ENCODE measurements at regions not wholly inside any gene's neighbourhood (a gene's known extent, or its start where the extent isn't known, plus 50 kb on each side); places are given as distances from the start of the nearest gene placed in this dataset.

DNA sequence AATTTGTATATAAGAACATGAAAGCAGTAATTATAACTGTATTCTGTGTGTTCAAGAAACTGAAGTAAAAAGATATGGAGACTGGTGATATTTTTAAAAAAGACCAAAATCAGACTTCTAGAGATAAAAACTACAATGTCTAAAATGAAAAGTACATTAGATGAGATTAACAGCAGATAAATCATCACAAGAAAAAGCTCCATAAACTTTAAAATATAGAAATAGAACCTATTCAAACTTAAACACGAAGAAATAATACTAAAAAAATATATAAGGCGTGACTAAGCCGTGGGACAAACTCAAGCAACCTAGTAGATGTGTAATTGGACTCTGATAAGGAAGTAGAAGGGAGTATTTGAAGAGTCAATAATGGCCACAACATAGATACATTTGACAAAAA lies 189.1 kb upstream of the ZMIZ1 start:
- H3K79me2 ChIP-seq (ENCODE audit: insufficient read depth, low read length): no peaks in the 10 kb centered on the region

GRCh38 chr10:78886129-78886528 lies 182.6 kb upstream of the ZMIZ1 start:
- Histone ChIP-seq H3F3A (ENCODE audit: insufficient read depth, low read length) (no peaks in the 10 kb centered on the region), H3K36me3 (ENCODE audit: insufficient read depth, low read length) (no peaks in the 10 kb centered on the region), H2AFZ (ENCODE audit: low read length) (no peak overlapping the region), H3K9me3 (ENCODE audit: low read length) (peaks cover 9% of the 10 kb centered on the region; the same call in 1 of the 2 replicates), H3K4me1 (ENCODE audit: insufficient read depth, low read length, severe bottlenecking) (no peaks in the 10 kb centered on the region), H3K4me2 (ENCODE audit: low read length) (no peak overlapping the region), H4K20me1 (ENCODE audit: insufficient read depth, low read length) (no peaks in the 10 kb centered on the region), H3K79me2 (ENCODE audit: insufficient read depth, low read length) (no peaks in the 10 kb centered on the region), H3K9me2 (ENCODE audit: low read depth, low read length) (no peaks in the 10 kb centered on the region), H3K9ac (ENCODE audit: low read length) (no peak overlapping the region), H3K27me3 (ENCODE audit: insufficient read depth, low read length) (no peaks in the 10 kb centered on the region), H3K27ac (ENCODE audit: low read depth, low read length, poor library complexity, severe bottlenecking) (no peak overlapping the region), H3K4me3 (ENCODE audit: low read depth, low read length, poor library complexity, severe bottlenecking) (no peak overlapping the region)
- no peak for TF ChIP-seq EZH2 (IDR thresholded peaks at IDR 0.05; ENCODE audit: borderline replicate concordance, low read length)
- TF ChIP-seq, protein P1, sequence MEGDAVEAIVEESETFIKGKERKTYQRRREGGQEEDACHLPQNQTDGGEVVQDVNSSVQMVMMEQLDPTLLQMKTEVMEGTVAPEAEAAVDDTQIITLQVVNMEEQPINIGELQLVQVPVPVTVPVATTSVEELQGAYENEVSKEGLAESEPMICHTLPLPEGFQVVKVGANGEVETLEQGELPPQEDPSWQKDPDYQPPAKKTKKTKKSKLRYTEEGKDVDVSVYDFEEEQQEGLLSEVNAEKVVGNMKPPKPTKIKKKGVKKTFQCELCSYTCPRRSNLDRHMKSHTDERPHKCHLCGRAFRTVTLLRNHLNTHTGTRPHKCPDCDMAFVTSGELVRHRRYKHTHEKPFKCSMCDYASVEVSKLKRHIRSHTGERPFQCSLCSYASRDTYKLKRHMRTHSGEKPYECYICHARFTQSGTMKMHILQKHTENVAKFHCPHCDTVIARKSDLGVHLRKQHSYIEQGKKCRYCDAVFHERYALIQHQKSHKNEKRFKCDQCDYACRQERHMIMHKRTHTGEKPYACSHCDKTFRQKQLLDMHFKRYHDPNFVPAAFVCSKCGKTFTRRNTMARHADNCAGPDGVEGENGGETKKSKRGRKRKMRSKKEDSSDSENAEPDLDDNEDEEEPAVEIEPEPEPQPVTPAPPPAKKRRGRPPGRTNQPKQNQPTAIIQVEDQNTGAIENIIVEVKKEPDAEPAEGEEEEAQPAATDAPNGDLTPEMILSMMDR (IDR thresholded peaks at IDR 0.05; ENCODE audit: low read length): no peak

More for the DNA sequence above, 189.1 kb upstream of the ZMIZ1 start:
- Histone ChIP-seq H2AFZ (ENCODE audit: low read length) (no peak overlapping the region), H3F3A (ENCODE audit: insufficient read depth, low read length) (no peaks in the 10 kb centered on the region), H3K4me1 (ENCODE audit: insufficient read depth, low read length, severe bottlenecking) (no peaks in the 10 kb centered on the region), H3K4me3 (ENCODE audit: low read depth, low read length, poor library complexity, severe bottlenecking) (no peak overlapping the region), H3K9me2 (ENCODE audit: low read depth, low read length) (no peaks in the 10 kb centered on the region), H3K9me3 (ENCODE audit: low read length) (0 out of 2 replicates have a peak, but pooled peaks cover 2% of the 10 kb centered on the region), H3K27me3 (ENCODE audit: insufficient read depth, low read length) (no peaks in the 10 kb centered on the region), H3K27ac (ENCODE audit: low read depth, low read length, poor library complexity, severe bottlenecking) (no peak overlapping the region), H4K20me1 (ENCODE audit: insufficient read depth, low read length) (no peaks in the 10 kb centered on the region), H3K36me3 (ENCODE audit: insufficient read depth, low read length) (no peaks in the 10 kb centered on the region), H3K9ac (ENCODE audit: low read length) (no peak overlapping the region), H3K4me2 (ENCODE audit: low read length) (no peak overlapping the region)
- TF ChIP-seq, protein P1 (IDR thresholded peaks at IDR 0.05; ENCODE audit: low read length): no peak
- TF ChIP-seq EZH2 (IDR thresholded peaks at IDR 0.05; ENCODE audit: borderline replicate concordance, low read length): no peak

DNA sequence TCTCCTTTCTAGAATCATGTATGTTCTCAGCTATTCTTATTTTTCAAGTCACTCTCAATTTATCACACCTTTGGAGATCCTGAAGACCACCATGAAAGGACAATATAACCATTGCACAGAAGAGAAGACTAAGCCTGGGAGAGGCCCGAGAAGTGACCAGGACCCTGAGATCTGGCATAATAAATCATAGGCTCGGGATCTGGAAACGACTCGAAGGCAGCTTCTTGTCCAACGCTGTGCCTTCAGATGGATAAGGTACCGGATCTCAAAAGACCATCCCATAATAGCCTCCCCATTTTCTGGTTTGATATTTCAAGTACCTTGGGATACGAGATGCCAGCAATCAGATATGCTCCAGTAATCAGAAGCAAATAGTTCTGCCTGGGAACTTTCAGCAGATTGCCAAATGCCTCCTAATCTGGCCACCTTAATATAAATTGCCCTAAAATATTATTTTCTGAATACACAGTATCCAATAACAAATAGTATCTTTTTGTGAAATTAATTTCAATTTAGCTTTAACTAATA lies 179.2 kb upstream of the ZMIZ1 start:
- Histone ChIP-seq H3K4me1 (ENCODE audit: insufficient read depth, low read length, severe bottlenecking) (no peaks in the 10 kb centered on the region), H3K9me3 (ENCODE audit: low read length) (peaks cover 7% of the 10 kb centered on the region; the same call in 1 of the 2 replicates), H3K4me2 (ENCODE audit: low read length) (no peak overlapping the region), H4K20me1 (ENCODE audit: insufficient read depth, low read length) (no peaks in the 10 kb centered on the region), H3K9ac (ENCODE audit: low read length) (no peak overlapping the region), H3K4me3 (ENCODE audit: low read depth, low read length, poor library complexity, severe bottlenecking) (no peak overlapping the region), H3F3A (ENCODE audit: insufficient read depth, low read length) (no peaks in the 10 kb centered on the region), H2AFZ (ENCODE audit: low read length) (no peak overlapping the region), H3K9me2 (ENCODE audit: low read depth, low read length) (no peaks in the 10 kb centered on the region), H3K79me2 (ENCODE audit: insufficient read depth, low read length) (no peaks in the 10 kb centered on the region), H3K27me3 (ENCODE audit: insufficient read depth, low read length) (no peaks in the 10 kb centered on the region), H3K36me3 (ENCODE audit: insufficient read depth, low read length) (no peaks in the 10 kb centered on the region), H3K27ac (ENCODE audit: low read depth, low read length, poor library complexity, severe bottlenecking) (no peak overlapping the region)
- TF ChIP-seq, protein P1 (IDR thresholded peaks at IDR 0.05; ENCODE audit: low read length): no peak
- no peak for TF ChIP-seq EZH2 (IDR thresholded peaks at IDR 0.05; ENCODE audit: borderline replicate concordance, low read length)
